KMS-11 (cell line): ENCODE measurements at regions not wholly inside any gene's neighbourhood (a gene's known extent, or its start where the extent isn't known, plus 50 kb on each side); places are given as distances from the start of the nearest gene placed in this dataset.

Source experiments
- H2AFZ ChIP-seq: fragments of 200-600 bp; sonication (generic); 2 replicates; pipeline ENCODE4 v1.6.1; 2016; ENCODE audit warnings: antibody characterized with exemption, mixed run types, low read depth
- H3K27ac ChIP-seq: fragments of 200-600 bp; sonication (generic); 2 replicates; pipeline ENCODE4 v1.6.1; 2016; ENCODE audit warnings: mild to moderate bottlenecking, mixed run types
- H3K27me3 ChIP-seq: fragments of 200-600 bp; sonication (generic); 2 replicates; pipeline ENCODE4 v1.6.1; 2017; ENCODE audit warnings: mild to moderate bottlenecking, low read depth, mixed run types, moderate library complexity; ENCODE audit not compliant: insufficient read depth
- H3K36me3 ChIP-seq: fragments of 200-600 bp; sonication (generic); 2 replicates; pipeline ENCODE4 v1.6.1; 2017; ENCODE audit warnings: mild to moderate bottlenecking, mixed run types; ENCODE audit not compliant: insufficient read depth
- H3K4me1 ChIP-seq: fragments of 200-600 bp; sonication (generic); 2 replicates; pipeline ENCODE4 v1.6.1; 2016; ENCODE audit warnings: mild to moderate bottlenecking, low read depth, mixed run types; ENCODE audit not compliant: poor library complexity, severe bottlenecking
- H3K4me2 ChIP-seq: fragments of 200-600 bp; sonication (generic); 2 replicates; pipeline ENCODE4 v1.7.0; 2016; ENCODE audit warnings: mild to moderate bottlenecking, mixed run types
- H3K4me3 ChIP-seq: fragments of 200-600 bp; sonication (generic); IDR thresholded peaks from 2 replicates; pipeline ENCODE4 v1.6.1; 2017; ENCODE audit warnings: low read depth, low read length, mixed read lengths; ENCODE audit not compliant: insufficient read depth
- H3K79me2 ChIP-seq: fragments of 200-600 bp; sonication (generic); 2 replicates; pipeline ENCODE4 v1.6.1; 2016; ENCODE audit warnings: low read depth, mixed run types; ENCODE audit not compliant: insufficient read depth
- H3K9ac ChIP-seq: fragments of 200-600 bp; sonication (generic); 2 replicates; pipeline ENCODE4 v1.6.1; 2016; ENCODE audit warnings: mild to moderate bottlenecking, mixed run types
- H4K20me1 ChIP-seq: fragments of 200-600 bp; sonication (generic); 2 replicates; pipeline ENCODE4 v1.6.1; 2016; ENCODE audit warnings: mild to moderate bottlenecking, mixed run types; ENCODE audit not compliant: insufficient read depth
- TF ChIP-seq, protein P1 (sequence below): fragments of 200-600 bp; sonication (generic); conservative IDR thresholded peaks from 2 replicates; pipeline ENCODE4 v1.6.1; 2017; ENCODE audit warnings: low read depth, mild to moderate bottlenecking, antibody characterized with exemption, low read length, moderate library complexity, mixed read lengths

DNA sequence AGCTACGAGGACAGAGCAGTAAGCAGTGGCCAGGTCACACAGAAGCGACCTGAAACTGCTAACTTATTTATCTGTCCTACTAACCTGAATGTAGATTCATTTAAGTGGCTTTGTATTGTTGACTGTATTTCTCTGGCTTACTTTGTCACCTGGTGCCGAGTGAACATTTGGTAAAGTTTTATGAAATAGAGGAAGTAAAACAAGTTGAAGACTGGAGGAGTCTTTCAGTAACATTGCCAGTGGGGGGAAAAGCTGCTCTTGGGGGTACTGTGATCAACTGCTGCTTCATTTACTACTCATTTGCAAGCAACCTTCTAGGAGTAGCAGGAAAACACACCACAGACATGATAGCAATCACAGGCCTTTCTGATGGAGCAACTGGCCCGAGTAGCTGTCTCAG, 615.0 kb downstream of the FGF9 start:
- TF ChIP-seq, protein P1, sequence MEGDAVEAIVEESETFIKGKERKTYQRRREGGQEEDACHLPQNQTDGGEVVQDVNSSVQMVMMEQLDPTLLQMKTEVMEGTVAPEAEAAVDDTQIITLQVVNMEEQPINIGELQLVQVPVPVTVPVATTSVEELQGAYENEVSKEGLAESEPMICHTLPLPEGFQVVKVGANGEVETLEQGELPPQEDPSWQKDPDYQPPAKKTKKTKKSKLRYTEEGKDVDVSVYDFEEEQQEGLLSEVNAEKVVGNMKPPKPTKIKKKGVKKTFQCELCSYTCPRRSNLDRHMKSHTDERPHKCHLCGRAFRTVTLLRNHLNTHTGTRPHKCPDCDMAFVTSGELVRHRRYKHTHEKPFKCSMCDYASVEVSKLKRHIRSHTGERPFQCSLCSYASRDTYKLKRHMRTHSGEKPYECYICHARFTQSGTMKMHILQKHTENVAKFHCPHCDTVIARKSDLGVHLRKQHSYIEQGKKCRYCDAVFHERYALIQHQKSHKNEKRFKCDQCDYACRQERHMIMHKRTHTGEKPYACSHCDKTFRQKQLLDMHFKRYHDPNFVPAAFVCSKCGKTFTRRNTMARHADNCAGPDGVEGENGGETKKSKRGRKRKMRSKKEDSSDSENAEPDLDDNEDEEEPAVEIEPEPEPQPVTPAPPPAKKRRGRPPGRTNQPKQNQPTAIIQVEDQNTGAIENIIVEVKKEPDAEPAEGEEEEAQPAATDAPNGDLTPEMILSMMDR, result no peak
- Histone ChIP-seq H3K36me3 (no peaks in the 10 kb centered on the region), H3K9ac (no peak overlapping the region), H3K27me3 (no peaks in the 10 kb centered on the region), H3K27ac (no peak overlapping the region), H3K79me2 (no peaks in the 10 kb centered on the region), H4K20me1 (no peaks in the 10 kb centered on the region), H3K4me1 (no peaks in the 10 kb centered on the region), H2AFZ (no peak overlapping the region), H3K4me2 (no peak overlapping the region), H3K4me3 (no peak overlapping the region)

DNA sequence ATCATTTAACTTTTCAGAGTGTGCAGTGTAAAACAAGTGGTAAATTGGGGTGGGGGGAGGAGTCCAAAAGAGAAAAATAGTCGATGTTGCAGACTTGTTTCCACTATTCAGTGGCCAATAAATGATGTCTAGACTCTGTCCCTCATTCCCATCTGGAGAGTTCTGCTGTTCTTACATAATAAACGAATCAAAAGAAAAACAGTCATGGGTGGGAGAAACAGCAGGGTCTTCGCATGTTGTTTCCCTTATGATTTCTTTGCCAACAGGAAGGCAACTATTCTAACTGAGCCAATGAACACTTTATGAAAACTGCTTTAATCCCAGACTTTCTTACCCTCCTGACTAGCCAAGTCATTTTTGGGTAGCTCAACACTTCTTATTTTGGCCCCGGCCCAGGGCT, 615.5 kb downstream of the FGF9 start:
- H3K27ac ChIP-seq, result no peak overlapping the region
- TF ChIP-seq, protein P1, result no peak
- no peak overlapping the region for H2AFZ ChIP-seq
- H3K36me3 ChIP-seq, result no peaks in the 10 kb centered on the region
- H3K4me3 ChIP-seq, result no peak overlapping the region
- H3K27me3 ChIP-seq, result no peaks in the 10 kb centered on the region
- H3K9ac ChIP-seq, result no peak overlapping the region
- no peaks in the 10 kb centered on the region for H3K4me1 ChIP-seq
- H3K79me2 ChIP-seq, result no peaks in the 10 kb centered on the region
- no peak overlapping the region for H3K4me2 ChIP-seq
- H4K20me1 ChIP-seq, result no peaks in the 10 kb centered on the region

DNA sequence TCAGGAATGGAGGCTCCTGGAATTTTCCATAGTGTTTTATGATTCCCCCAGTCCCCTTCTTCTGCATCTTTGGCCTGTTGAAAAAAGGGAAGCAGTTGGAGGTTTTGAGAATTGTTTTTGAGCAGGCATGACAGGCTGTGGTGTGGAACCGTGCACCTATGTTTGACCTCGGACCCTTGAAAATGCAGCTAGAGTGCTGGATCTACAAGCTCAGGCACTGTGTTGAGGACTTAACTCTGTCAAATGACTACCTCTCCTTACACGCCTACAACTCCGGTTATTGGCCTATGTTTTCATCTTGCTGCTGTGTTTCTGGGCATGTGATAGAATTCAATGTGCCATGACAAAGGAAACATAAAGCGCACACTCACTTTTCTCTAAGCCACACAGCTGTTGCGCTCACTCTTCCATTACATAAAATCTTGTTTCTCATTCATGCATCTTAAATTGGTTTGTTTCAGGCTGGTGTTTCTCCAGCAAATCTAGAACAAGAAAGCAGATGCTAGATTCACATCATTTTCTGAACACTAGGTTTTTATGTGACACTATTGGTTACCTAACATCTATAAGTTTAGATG, 616.6 kb downstream of the FGF9 start:
- no peak overlapping the region for H2AFZ ChIP-seq
- H3K27ac ChIP-seq, result no peak overlapping the region
- H3K4me3 ChIP-seq, result no peak overlapping the region
- H3K36me3 ChIP-seq, result no peaks in the 10 kb centered on the region
- H3K4me1 ChIP-seq, result no peaks in the 10 kb centered on the region
- no peaks in the 10 kb centered on the region for H3K27me3 ChIP-seq
- H3K4me2 ChIP-seq, result no peak overlapping the region
- H3K79me2 ChIP-seq, result no peaks in the 10 kb centered on the region
- no peak overlapping the region for H3K9ac ChIP-seq
- no peaks in the 10 kb centered on the region for H4K20me1 ChIP-seq
- TF ChIP-seq, protein P1, result no peak

DNA sequence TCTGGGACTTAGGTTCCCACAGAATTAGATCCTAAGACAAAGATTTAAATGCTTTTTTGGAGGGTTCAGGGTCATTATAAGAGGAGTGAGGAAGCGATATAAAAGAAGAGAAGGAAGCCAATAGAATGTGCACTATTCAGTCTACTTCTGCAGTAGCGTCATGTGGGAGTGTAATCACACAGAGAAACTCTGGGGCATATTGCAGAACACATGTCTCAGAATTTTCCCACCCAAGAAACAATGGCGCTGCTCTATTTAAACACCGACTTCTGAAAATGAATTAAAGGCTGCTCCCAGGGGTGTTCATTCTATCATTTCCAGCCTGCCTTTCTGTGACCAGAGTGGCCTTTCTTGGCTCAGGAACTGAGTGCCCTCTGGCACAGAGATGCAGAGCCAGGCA, 617.6 kb downstream of the FGF9 start:
- Histone ChIP-seq H2AFZ (no peak overlapping the region), H3K4me3 (no peak overlapping the region), H3K9ac (no peak overlapping the region), H3K36me3 (no peaks in the 10 kb centered on the region), H3K4me2 (no peak overlapping the region), H4K20me1 (no peaks in the 10 kb centered on the region), H3K27ac (no peak overlapping the region), H3K4me1 (no peaks in the 10 kb centered on the region), H3K79me2 (no peaks in the 10 kb centered on the region), H3K27me3 (no peaks in the 10 kb centered on the region)
- TF ChIP-seq, protein P1, result no peak

DNA sequence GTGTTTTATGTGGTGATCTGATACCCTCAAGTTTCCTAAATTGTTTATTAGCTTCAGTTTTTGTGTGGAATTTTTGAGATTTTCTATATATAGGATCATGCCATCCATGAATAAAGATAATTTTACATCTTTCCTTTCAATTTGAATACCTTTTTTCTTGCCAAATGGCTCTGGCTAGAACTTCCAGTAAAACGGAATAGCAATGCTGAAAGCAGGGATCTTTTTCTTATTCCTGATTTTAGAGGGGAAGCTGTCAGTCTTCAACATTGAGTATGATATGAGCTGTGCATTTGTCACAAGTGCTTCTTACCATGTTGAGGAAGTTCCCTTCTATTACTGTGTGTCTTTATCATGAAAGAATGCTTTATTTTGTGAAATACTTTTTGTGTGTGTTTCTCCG, 618.8 kb downstream of the FGF9 start:
- H3K36me3 ChIP-seq, result no peaks in the 10 kb centered on the region
- H4K20me1 ChIP-seq, result no peaks in the 10 kb centered on the region
- no peak overlapping the region for H3K9ac ChIP-seq
- TF ChIP-seq, protein P1, result no peak
- no peak overlapping the region for H3K4me3 ChIP-seq
- H3K4me1 ChIP-seq, result no peaks in the 10 kb centered on the region
- H2AFZ ChIP-seq, result no peak overlapping the region
- H3K79me2 ChIP-seq, result no peaks in the 10 kb centered on the region
- no peak overlapping the region for H3K4me2 ChIP-seq
- H3K27ac ChIP-seq, result no peak overlapping the region
- H3K27me3 ChIP-seq, result no peaks in the 10 kb centered on the region
